ENCODE measurements at regions not wholly inside any gene's neighbourhood (a gene's known extent, or its start where the extent isn't known, plus 50 kb on each side); places are given as distances from the start of the nearest gene placed in this dataset.

GRCh38 chr2:57515366-57515765, 531.2 kb upstream of the VRK2 start:
- TF ChIP-seq TCF4 (CRISPR knock-in tag; IDR thresholded peaks at IDR 0.05; ENCODE audit: borderline replicate concordance) (no peak), ZC3H10 (CRISPR knock-in tag; IDR thresholded peaks at IDR 0.05) (no peak), RARB (CRISPR knock-in tag; IDR thresholded peaks at IDR 0.05) (no peak), ARNTL (CRISPR knock-in tag; IDR thresholded peaks at IDR 0.05; ENCODE audit: borderline replicate concordance, low read depth) (no peak), ZNF8 (CRISPR knock-in tag; IDR thresholded peaks at IDR 0.05) (no peak), PPARA (CRISPR knock-in tag; IDR thresholded peaks at IDR 0.05; ENCODE audit: borderline replicate concordance) (no peak), ZNF565 (CRISPR knock-in tag; conservative IDR thresholded peaks at IDR 0.05; ENCODE audit: low read depth) (no peak), CSDC2 (CRISPR knock-in tag; IDR thresholded peaks at IDR 0.05) (no peak)
- TF ChIP-seq, protein P1, sequence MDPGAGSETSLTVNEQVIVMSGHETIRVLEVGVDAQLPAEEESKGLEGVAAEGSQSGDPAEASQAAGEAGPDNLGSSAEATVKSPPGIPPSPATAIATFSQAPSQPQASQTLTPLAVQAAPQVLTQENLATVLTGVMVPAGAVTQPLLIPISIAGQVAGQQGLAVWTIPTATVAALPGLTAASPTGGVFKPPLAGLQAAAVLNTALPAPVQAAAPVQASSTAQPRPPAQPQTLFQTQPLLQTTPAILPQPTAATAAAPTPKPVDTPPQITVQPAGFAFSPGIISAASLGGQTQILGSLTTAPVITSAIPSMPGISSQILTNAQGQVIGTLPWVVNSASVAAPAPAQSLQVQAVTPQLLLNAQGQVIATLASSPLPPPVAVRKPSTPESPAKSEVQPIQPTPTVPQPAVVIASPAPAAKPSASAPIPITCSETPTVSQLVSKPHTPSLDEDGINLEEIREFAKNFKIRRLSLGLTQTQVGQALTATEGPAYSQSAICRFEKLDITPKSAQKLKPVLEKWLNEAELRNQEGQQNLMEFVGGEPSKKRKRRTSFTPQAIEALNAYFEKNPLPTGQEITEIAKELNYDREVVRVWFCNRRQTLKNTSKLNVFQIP (CRISPR knock-in tag; IDR thresholded peaks at IDR 0.05; ENCODE audit: borderline replicate concordance, low read depth) = no peak
- TF ChIP-seq, protein P2, sequence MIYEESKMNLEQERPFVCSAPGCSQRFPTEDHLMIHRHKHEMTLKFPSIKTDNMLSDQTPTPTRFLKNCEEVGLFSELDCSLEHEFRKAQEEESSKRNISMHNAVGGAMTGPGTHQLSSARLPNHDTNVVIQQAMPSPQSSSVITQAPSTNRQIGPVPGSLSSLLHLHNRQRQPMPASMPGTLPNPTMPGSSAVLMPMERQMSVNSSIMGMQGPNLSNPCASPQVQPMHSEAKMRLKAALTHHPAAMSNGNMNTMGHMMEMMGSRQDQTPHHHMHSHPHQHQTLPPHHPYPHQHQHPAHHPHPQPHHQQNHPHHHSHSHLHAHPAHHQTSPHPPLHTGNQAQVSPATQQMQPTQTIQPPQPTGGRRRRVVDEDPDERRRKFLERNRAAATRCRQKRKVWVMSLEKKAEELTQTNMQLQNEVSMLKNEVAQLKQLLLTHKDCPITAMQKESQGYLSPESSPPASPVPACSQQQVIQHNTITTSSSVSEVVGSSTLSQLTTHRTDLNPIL (CRISPR knock-in tag; IDR thresholded peaks at IDR 0.05; ENCODE audit: low read depth) = no peak

Measured in SK-N-SH treated with all-trans-retinoic acid at 6 μM for 48 hours (cell line).